ENCODE measurements at regions not wholly inside any gene's neighbourhood (a gene's known extent, or its start where the extent isn't known, plus 50 kb on each side); places are given as distances from the start of the nearest gene placed in this dataset.

GRCh38 chr2:106280722-106281446 lies 86.8 kb upstream of the UXS1 start:
- H3K9me3 ChIP-seq: no peaks in the 10 kb centered on the region
- no peak overlapping the region for H3K9ac ChIP-seq
- H3K4me3 ChIP-seq: no peak overlapping the region
- peaks cover 31% of the 10 kb centered on the region for H3K4me1 ChIP-seq
- no peak overlapping the region for H3K27ac ChIP-seq
- peak overlapping the region; percentile 50 for H3K4me2 ChIP-seq
- H3K27me3 ChIP-seq: no peaks in the 10 kb centered on the region
- H3K36me3 ChIP-seq: no peaks in the 10 kb centered on the region
- TF ChIP-seq Cebpa-rat (IDR thresholded peaks at IDR 0.05): no peak
- no peaks in the 10 kb centered on the region for H4K20me1 ChIP-seq

- Histone ChIP-seq H3K9me3 (0 out of 2 replicates have a peak, but pooled peaks cover 4% of the 10 kb centered on the region), H3K4me1 (peaks cover 31% of the 10 kb centered on the region), H3K27ac (no peak overlapping the region), H3K36me3 (no peaks in the 10 kb centered on the region), H3K9ac (no peak overlapping the region), H4K20me1 (no peaks in the 10 kb centered on the region), H3K4me3 (no peak overlapping the region), H3K4me2 (no peak overlapping the region), H3K27me3 (no peaks in the 10 kb centered on the region)
- no peak for TF ChIP-seq Cebpa-rat (IDR thresholded peaks at IDR 0.05)
These were observed 86.1 kb upstream of the UXS1 start for GRCh38 chr2:106280224-106280623.

DNA sequence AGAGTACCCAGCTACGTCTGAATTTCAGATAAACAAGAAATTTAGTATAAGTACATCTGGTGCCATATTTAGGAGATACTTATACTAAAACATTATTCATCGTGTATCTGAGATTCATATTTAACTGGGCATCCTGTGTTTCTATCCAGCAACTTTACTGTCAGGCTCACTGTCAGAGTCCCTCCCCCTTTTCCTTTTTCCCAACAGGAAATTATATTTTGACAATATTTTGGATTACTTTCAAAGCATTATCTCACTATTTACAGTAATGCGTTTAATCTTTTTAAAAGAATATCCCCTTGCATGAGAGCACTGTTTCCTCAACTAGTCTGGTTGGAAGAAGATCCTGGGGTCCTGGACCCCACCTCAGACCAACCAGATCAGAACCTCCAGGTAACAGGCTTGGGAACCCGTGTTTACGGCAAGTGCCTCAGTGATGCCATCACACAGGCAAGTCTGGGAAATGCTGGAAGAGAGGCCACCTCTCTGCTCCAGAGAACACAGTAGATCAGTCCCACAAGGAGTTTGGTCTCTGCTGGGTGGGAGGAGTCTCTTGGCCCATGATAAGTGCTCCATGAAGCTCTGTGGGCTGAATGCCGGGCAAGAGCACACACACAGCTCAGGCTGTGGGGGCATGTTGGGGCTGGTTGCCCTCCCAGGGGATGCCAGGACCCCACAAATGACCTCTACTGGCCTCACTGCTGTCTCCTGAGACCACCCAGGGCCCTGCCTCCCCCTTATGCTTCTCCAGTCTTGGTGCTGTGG lies 84.2 kb upstream of the UXS1 start:
- Histone ChIP-seq H3K4me3 (no peak overlapping the region), H3K36me3 (no peaks in the 10 kb centered on the region), H3K4me1 (peaks cover 26% of the 10 kb centered on the region), H3K27ac (no peak overlapping the region), H4K20me1 (no peaks in the 10 kb centered on the region), H3K4me2 (no peak overlapping the region), H3K27me3 (no peaks in the 10 kb centered on the region), H3K9me3 (0 out of 2 replicates have a peak, but pooled peaks cover 4% of the 10 kb centered on the region), H3K9ac (no peak overlapping the region)
- no peak for TF ChIP-seq Cebpa-rat (IDR thresholded peaks at IDR 0.05)

DNA sequence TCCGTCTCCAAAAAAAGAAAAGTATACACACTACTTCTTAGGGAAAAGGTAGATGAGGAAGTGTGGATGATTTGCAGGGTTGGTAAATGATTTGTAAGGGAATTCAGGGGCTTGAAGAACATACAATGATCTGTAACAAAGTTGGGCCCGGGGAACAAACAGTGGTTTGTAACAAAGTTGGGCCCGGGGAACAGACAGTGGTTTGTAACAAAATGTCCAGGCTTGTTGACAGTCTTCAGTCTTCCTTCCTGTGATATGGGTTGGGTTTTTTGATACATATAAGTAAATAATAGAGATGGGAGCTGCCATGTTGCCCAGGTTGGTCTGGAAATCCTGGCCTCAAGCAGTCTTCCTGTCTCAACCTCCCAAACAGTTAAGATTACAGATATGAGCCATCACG lies 83.3 kb upstream of the UXS1 start:
- Histone ChIP-seq H3K4me1 (peaks cover 17% of the 10 kb centered on the region), H3K27me3 (no peaks in the 10 kb centered on the region), H3K4me3 (no peak overlapping the region), H3K4me2 (no peak overlapping the region), H3K9me3 (0 out of 2 replicates have a peak, but pooled peaks cover 4% of the 10 kb centered on the region), H3K9ac (no peak overlapping the region), H3K36me3 (no peaks in the 10 kb centered on the region), H4K20me1 (no peaks in the 10 kb centered on the region), H3K27ac (no peak overlapping the region)
- TF ChIP-seq Cebpa-rat (IDR thresholded peaks at IDR 0.05): no peak

DNA sequence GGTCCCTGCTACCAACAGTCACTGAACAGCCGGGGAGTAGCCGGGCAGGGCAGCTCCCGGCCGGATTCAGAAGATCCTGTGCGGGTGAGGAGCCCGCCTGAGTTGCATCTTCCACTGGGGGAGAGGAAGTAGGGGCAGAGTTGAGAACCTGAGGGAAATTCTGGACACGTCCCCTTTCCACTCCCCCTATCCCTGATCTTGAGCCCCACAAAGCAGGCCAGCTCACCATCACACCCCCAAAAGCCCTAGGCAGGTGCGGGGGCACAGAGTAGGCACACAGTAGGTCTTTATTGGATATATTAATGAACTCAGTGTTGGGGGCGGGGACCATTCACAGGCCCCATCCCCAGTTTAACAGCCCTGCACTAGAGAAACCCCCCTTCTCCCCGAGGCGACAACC lies 81.9 kb upstream of the UXS1 start:
- Histone ChIP-seq H3K27me3 (no peaks in the 10 kb centered on the region), H3K4me3 (no peak overlapping the region), H3K4me1 (peaks cover 2% of the 10 kb centered on the region), H3K27ac (no peak overlapping the region), H3K36me3 (no peaks in the 10 kb centered on the region), H3K9me3 (0 out of 2 replicates have a peak, but pooled peaks cover 4% of the 10 kb centered on the region), H3K9ac (no peak overlapping the region), H3K4me2 (no peak overlapping the region), H4K20me1 (no peaks in the 10 kb centered on the region)
- no peak for TF ChIP-seq Cebpa-rat (IDR thresholded peaks at IDR 0.05)

- Histone ChIP-seq H3K36me3 (no peaks in the 10 kb centered on the region), H3K9ac (no peak overlapping the region), H3K9me3 (0 out of 2 replicates have a peak, but pooled peaks cover 4% of the 10 kb centered on the region), H3K4me2 (no peak overlapping the region), H3K27me3 (peaks cover 3% of the 10 kb centered on the region), H3K4me3 (no peak overlapping the region), H3K27ac (no peak overlapping the region), H3K4me1 (peaks cover 7% of the 10 kb centered on the region), H4K20me1 (no peaks in the 10 kb centered on the region)
- no peak for TF ChIP-seq Cebpa-rat (IDR thresholded peaks at IDR 0.05)
These were observed 80.6 kb upstream of the UXS1 start for GRCh38 chr2:106274668-106275067.

DNA sequence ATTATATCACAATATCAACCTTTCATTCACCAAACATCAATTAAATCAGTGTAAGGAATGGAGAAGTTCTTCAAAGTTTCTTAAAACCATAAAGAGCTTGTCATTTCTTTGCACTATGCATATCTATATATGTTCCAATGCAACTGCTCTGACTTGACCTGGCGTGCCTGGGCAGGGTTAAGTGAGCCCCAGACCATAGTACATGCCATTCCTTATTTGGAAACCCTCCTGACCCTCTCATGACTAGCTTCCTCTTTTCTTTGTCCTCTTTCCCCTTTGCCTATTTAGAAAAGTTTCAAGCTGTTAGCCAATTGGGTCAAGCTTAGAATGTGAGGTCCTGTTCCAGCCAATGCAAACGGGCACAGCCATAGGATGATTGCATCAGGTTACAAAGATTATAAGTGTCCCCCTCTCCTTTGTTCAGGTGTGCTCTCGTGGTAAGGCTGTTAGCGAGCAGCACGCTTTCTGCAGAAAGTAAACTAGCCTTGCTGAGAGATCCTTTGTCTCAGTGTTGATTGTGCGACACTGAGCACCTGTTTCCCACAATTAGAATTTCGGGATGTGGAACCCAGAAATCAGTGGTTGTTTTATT lies 78.2 kb upstream of the UXS1 start:
- Histone ChIP-seq H3K27ac (no peak overlapping the region), H3K4me1 (peaks cover 24% of the 10 kb centered on the region), H3K4me3 (no peak overlapping the region), H3K9ac (no peak overlapping the region), H3K9me3 (peaks cover 4% of the 10 kb centered on the region; the same call in 1 of the 2 replicates), H3K4me2 (no peak overlapping the region), H3K36me3 (no peaks in the 10 kb centered on the region), H3K27me3 (peaks cover 10% of the 10 kb centered on the region), H4K20me1 (no peaks in the 10 kb centered on the region)
- no peak for TF ChIP-seq Cebpa-rat (IDR thresholded peaks at IDR 0.05)

- no peaks in the 10 kb centered on the region for H4K20me1 ChIP-seq
- no peak overlapping the region for H3K27ac ChIP-seq
- peak overlapping the region; percentile 84; the same call in 1 of the 2 replicates for H3K4me2 ChIP-seq
- no peak overlapping the region; the same call in 1 of the 2 replicates for H3K4me3 ChIP-seq
- peaks cover 10% of the 10 kb centered on the region for H3K27me3 ChIP-seq
- H3K4me1 ChIP-seq: peaks cover 24% of the 10 kb centered on the region
- H3K9ac ChIP-seq: no peak overlapping the region
- no peak for TF ChIP-seq Cebpa-rat (IDR thresholded peaks at IDR 0.05)
- no peaks in the 10 kb centered on the region; the same call in 1 of the 2 replicates for H3K9me3 ChIP-seq
- H3K36me3 ChIP-seq: no peaks in the 10 kb centered on the region
These were observed 76.4 kb upstream of the UXS1 start for GRCh38 chr2:106270471-106270891.

GRCh38 chr2:106269591-106270291 lies 75.6 kb upstream of the UXS1 start:
- H3K9me3 ChIP-seq: no peaks in the 10 kb centered on the region; the same call in 1 of the 2 replicates
- H4K20me1 ChIP-seq: no peaks in the 10 kb centered on the region
- peaks cover 24% of the 10 kb centered on the region for H3K4me1 ChIP-seq
- TF ChIP-seq Cebpa-rat (IDR thresholded peaks at IDR 0.05): no peak
- no peaks in the 10 kb centered on the region for H3K36me3 ChIP-seq
- H3K4me3 ChIP-seq: peak overlapping the region; percentile 49
- H3K27me3 ChIP-seq: peaks cover 10% of the 10 kb centered on the region
- H3K27ac ChIP-seq: no peak overlapping the region
- H3K4me2 ChIP-seq: peak overlapping the region; percentile 84
- no peak overlapping the region for H3K9ac ChIP-seq
